GM23248 (cell line): ENCODE measurements at regions not wholly inside any gene's neighbourhood (a gene's known extent, or its start where the extent isn't known, plus 50 kb on each side); places are given as distances from the start of the nearest gene placed in this dataset.

Experiments used
- EZH2 ChIP-seq: fragments of 200-600 bp; sonication (generic); IDR thresholded peaks from 2 replicates; pipeline ENCODE4 v1.6.1; 2018; ENCODE audit warnings: antibody characterized with exemption, mild to moderate bottlenecking; ENCODE audit not compliant: insufficient read depth, poor library complexity, severe bottlenecking
- EZH2phosphoT487 ChIP-seq: fragments of 200-600 bp; sonication (generic); IDR thresholded peaks from 2 replicates; pipeline ENCODE4 v1.6.1; 2018; ENCODE audit warnings: antibody characterized with exemption, moderate library complexity, mild to moderate bottlenecking, low read depth; ENCODE audit not compliant: insufficient read depth

GRCh38 chr20:61184194-61184593 lies 67.9 kb upstream of the CDH4 start:
- no peak for TF ChIP-seq EZH2
- no peak for TF ChIP-seq EZH2phosphoT487
